HCT116 (cell line): ENCODE measurements at regions not wholly inside any gene's neighbourhood (a gene's known extent, or its start where the extent isn't known, plus 50 kb on each side); places are given as distances from the start of the nearest gene placed in this dataset.
"Not testable (repeated sequence)": the region's sequence is repeated elsewhere in the genome, so short reads cannot be mapped to it uniquely, and the experiment has no call there.

Source experiments
- ATAC-seq: fragments of 200-7000 bp; cut with Tn5 transposase; 2 replicates; pipeline ENCODE4 v1.9.1; 2020; ENCODE audit warnings: mild to moderate bottlenecking, moderate library complexity
- BruUV-seq: library from RNA; stranded (reverse); fragments of 400-500 nt; replicated peaks from 2 replicates; lab custom pipeline; 2021; lab: Mats Ljungman, UMichigan
- CTCF ChIA-PET: fragments of 300-600 bp; sonication (Branson Sonifier 250); formaldehyde crosslinking; loops from one replicate; lab custom pipeline; 2021; ENCODE audit warnings: antibody characterized with exemption; lab: Charles Lee
- POLR2A ChIA-PET: fragments of 300-600, 350-600 bp; sonication (Branson Sonifier 250); formaldehyde crosslinking; loops from one replicate; lab custom pipeline; 2021; ENCODE audit warnings: antibody characterized with exemption; lab: Charles Lee
- RAD21 ChIA-PET, 2 experiments: fragments of 300-600 bp; sonication (Branson Sonifier 250); formaldehyde crosslinking; loops; one replicate each; lab custom pipeline; 2023; ENCODE audit warnings: low total read pairs in 2 of 2; ENCODE audit not compliant: uncharacterized antibody in 2 of 2, unreplicated experiment in 2 of 2, low non-redundant PET in 1 of 2; lab: Charles Lee
- DNase-seq: peaks from one replicate; pipeline ENCODE4 v3.0.0-alpha.2; 2010; ENCODE audit warnings: low read depth, low spot score
- H2AFZ ChIP-seq: fragments of 200-600 bp; shearing (Covaris generic), sonication (generic); 2 replicates; pipeline ENCODE4 v1.6.1; 2017; ENCODE audit warnings: low read depth, mixed run types, mixed read lengths, antibody characterized with exemption, low read length; ENCODE audit not compliant: poor library complexity, severe bottlenecking
- H3K27ac ChIP-seq: 2 replicates; pipeline ENCODE4 v1.5.1; 2012; ENCODE audit warnings: low read depth, low read length
- H3K27me3 ChIP-seq: fragments of 200-600 bp; sonication (generic); 2 replicates; pipeline ENCODE4 v1.6.1; 2016; ENCODE audit warnings: mixed run types, low read length, mixed read lengths; ENCODE audit not compliant: insufficient read depth
- H3K36me3 ChIP-seq, 2 experiments: fragments of 200-500 bp in 1 of 2; fragments of 200-600 bp in 1 of 2; sonication (Bioruptor generic) in 1 of 2; sonication (generic) in 1 of 2; 2 replicates each; pipeline versions ENCODE4 v1.5.1 to v1.6.1; 2014 to 2016; ENCODE audit warnings: low read length in 2 of 2, inconsistent platforms in 1 of 2, mixed read lengths in 1 of 2, mixed run types in 1 of 2; ENCODE audit not compliant: insufficient read depth in 2 of 2, control insufficient read depth in 1 of 2
- H3K4me1 ChIP-seq, 2 experiments: fragments of 200-600 bp in 1 of 2; sonication (generic) in 1 of 2; 2 replicates each; pipeline versions ENCODE4 v1.5.1 to v1.6.1; 2012 to 2017; ENCODE audit warnings: low read length in 2 of 2, inconsistent platforms in 1 of 2, mild to moderate bottlenecking in 1 of 2, mixed read lengths in 1 of 2, mixed run types in 1 of 2, moderate library complexity in 1 of 2; ENCODE audit not compliant: insufficient read depth in 2 of 2, control insufficient read depth in 1 of 2
- H3K4me2 ChIP-seq: fragments of 200-600 bp; sonication (generic); 2 replicates; pipeline ENCODE4 v1.6.1; 2017; ENCODE audit warnings: mixed run types, low read length, mixed read lengths
- H3K4me3 ChIP-seq, 2 experiments: fragments of 200-600 bp in 1 of 2; sonication (generic) in 1 of 2; replicated peaks in 1 of 2; 2 replicates each; pipeline ENCODE4 v1.5.1; 2011 to 2016; ENCODE audit warnings: low read length in 2 of 2, control low read depth in 1 of 2, low read depth in 1 of 2, mild to moderate bottlenecking in 1 of 2, mixed read lengths in 1 of 2, mixed run types in 1 of 2
- H3K79me2 ChIP-seq: fragments of 200-600 bp; sonication (generic); 2 replicates; pipeline ENCODE4 v1.6.1; 2017; ENCODE audit warnings: mild to moderate bottlenecking, mixed run types, low read length, moderate library complexity, mixed read lengths; ENCODE audit not compliant: insufficient read depth
- H3K9ac ChIP-seq: fragments of 200-600 bp; sonication (generic); 2 replicates; pipeline ENCODE4 v1.6.1; 2016; ENCODE audit warnings: low read length, mixed read lengths
- H3K9me2 ChIP-seq: fragments of 200-600 bp; sonication (generic), shearing (Covaris generic); 2 replicates; pipeline ENCODE4 v1.6.1; 2017; ENCODE audit warnings: mixed run types, mild to moderate bottlenecking, moderate library complexity; ENCODE audit not compliant: insufficient read depth
- H3K9me3 ChIP-seq, 2 experiments: fragments of 200-500 bp in 1 of 2; fragments of 200-600 bp in 1 of 2; sonication (Bioruptor generic) in 1 of 2; sonication (generic) in 1 of 2; 2 replicates each; pipeline ENCODE4 v1.6.1; 2014 to 2017; ENCODE audit warnings: low read length in 2 of 2, mixed read lengths in 2 of 2, inconsistent platforms in 1 of 2, low read depth in 1 of 2, mild to moderate bottlenecking in 1 of 2, mixed run types in 1 of 2, moderate library complexity in 1 of 2; ENCODE audit not compliant: control insufficient read depth in 1 of 2, insufficient read depth in 1 of 2
- H4K20me1 ChIP-seq: fragments of 200-600 bp; sonication (generic), shearing (Covaris generic); 2 replicates; pipeline ENCODE4 v1.6.1; 2017; ENCODE audit warnings: mixed run types, mild to moderate bottlenecking, moderate library complexity; ENCODE audit not compliant: insufficient read depth
- CBX3 ChIP-seq: IDR thresholded peaks from 2 replicates; pipeline ENCODE4 v1.6.1; 2012; ENCODE audit warnings: low read depth
- ELF1 ChIP-seq: IDR thresholded peaks from 2 replicates; pipeline ENCODE4 v1.6.1; 2012; ENCODE audit warnings: low read depth, borderline replicate concordance
- EZH2phosphoT487 ChIP-seq: fragments of 200-600 bp; IDR thresholded peaks from 2 replicates; pipeline ENCODE4 v1.6.1; 2018; ENCODE audit warnings: antibody characterized with exemption, borderline replicate concordance
- TCF7L2 ChIP-seq: IDR thresholded peaks from 2 replicates; pipeline ENCODE4 v1.7.0; 2011; ENCODE audit warnings: borderline replicate concordance, inconsistent platforms; ENCODE audit not compliant: insufficient read depth, insufficient read length; ENCODE audit errors: extremely low read depth
- intact Hi-C: fragments of 100-400 bp; cut with micrococcal nuclease; formaldehyde crosslinking; loops from 2 replicates; pipeline ENCODE4 v1.10.0; 2022
- TF ChIP-seq, protein P1 (sequence below): IDR thresholded peaks from 2 replicates; pipeline ENCODE4 v1.6.1; 2012

DNA sequence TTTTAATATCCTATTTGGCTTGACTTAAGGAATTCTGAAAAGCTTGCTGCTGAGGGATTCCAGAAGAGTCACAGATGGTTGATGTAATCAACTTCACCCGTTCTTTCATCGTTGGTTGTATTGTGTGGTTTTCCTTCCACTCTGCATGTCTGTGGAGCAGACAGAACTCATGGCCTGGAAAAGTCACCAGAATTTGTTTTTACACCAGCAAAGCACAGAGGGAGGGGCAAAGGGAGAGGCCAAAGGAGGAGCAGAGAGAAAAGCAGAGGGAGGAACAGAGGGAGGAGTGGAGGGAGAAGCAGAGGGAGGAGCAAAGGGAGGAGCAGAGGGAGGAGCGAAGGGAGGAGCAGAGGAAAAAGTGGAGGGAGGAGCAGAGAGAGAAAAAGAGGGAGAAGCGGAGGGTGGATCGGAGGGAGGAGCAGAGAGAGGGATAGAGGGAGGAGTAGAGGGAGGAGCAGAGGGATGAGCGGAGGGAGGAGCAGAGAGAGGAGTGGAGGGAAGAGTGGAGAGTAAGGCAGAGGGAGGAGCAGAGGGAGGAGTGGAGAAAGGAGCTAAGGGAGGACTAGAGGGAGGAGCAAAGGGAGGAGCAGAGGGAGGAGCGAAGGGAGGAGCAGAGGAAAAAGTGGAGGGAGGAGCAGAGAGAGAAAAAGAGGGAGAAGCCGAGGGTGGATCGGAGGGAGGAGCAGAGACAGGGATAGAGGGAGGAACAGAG, 73.8 kb upstream of the TCERG1L start:
- CTCF ChIA-PET, H3K9ac ChIP-seq, H3K27ac ChIP-seq, H4K20me1 ChIP-seq, DNase-seq, POLR2A ChIA-PET, intact Hi-C loops, H3K4me3 ChIP-seq, H3K27me3 ChIP-seq, H3K36me3 ChIP-seq, H3K79me2 ChIP-seq, H2AFZ ChIP-seq, BruUV-seq, H3K4me1 ChIP-seq, H3K9me3 ChIP-seq, H3K9me2 ChIP-seq, RAD21 ChIA-PET, H3K4me2 ChIP-seq: not testable (repeated sequence)
- peak; percentile 62 for ATAC-seq

DNA sequence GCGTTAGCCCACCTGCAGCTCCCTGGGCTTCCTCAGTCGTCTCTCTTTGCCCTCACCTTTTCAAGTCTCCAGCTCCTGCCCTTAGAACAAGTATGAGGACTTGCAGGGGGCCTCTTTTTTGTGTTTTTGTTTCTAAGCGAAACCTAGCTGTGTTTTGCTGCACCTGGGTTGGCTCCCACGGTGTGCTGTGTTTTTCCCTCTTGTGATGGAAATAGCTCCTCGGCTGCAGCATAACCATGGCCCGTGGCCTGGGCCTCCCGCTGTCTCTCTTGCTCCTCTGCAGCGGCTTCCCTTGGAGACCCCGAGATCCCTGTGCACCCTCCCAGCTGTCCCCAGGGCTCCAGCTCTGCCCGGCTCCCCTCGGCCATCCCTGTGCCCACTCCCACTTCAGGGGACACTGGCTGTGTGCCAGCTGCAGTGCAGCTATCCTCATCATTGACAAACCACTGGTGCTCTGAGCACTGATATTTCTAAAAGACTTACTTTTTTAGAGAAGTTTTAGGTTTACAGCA, 75.6 kb upstream of the TCERG1L start:
- intact Hi-C loops, result no loop called here
- POLR2A ChIA-PET, result no interaction called here
- Histone ChIP-seq H4K20me1 (no peaks in the 10 kb centered on the region; the same call in 1 of the 2 replicates), H3K9me3 (no peaks in the 10 kb centered on the region), H3K79me2 (no peaks in the 10 kb centered on the region), H3K4me1 (no peaks in the 10 kb centered on the region), H2AFZ (no peak overlapping the region), H3K9ac (no peak overlapping the region), H3K36me3 (no peaks in the 10 kb centered on the region), H3K4me2 (no peak overlapping the region), H3K27ac (no peak overlapping the region), H3K4me3 (no peak overlapping the region), H3K9me2 (no peaks in the 10 kb centered on the region), H3K27me3 (no peaks in the 10 kb centered on the region)
- no peak for TF ChIP-seq CBX3
- no peak for TF ChIP-seq EZH2phosphoT487
- TF ChIP-seq, protein P1, sequence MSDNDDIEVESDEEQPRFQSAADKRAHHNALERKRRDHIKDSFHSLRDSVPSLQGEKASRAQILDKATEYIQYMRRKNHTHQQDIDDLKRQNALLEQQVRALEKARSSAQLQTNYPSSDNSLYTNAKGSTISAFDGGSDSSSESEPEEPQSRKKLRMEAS, result no peak
- TF ChIP-seq TCF7L2, result no peak
- TF ChIP-seq ELF1, result no peak
- RAD21 ChIA-PET, result no interaction called here
- no peak for ATAC-seq
- CTCF ChIA-PET, result no interaction called here
- no peak for DNase-seq
- BruUV-seq, result no TSS peak
